ENCODE measurements at regions not wholly inside any gene's neighbourhood (a gene's known extent, or its start where the extent isn't known, plus 50 kb on each side); places are given as distances from the start of the nearest gene placed in this dataset.

DNA sequence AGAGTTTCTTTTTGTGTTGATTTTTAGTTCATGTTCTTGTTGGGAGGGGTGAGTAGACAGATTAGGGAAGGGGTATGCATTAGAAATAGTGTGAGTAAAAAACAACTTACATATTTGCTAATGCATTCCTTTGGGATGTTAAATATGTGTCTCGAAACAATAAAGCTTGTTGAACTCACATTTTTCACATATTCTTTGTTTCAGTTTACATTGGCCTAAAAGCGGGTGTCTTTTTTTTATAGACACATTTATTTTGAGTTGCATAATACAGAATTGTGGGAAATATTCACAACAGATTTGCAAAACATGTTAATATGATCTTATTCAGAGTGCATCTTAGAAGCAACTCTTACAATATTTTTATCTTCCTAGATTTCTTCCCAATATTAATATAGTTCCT lies 337.5 kb upstream of the CNTNAP2 start:
- TF ChIP-seq, protein P1, sequence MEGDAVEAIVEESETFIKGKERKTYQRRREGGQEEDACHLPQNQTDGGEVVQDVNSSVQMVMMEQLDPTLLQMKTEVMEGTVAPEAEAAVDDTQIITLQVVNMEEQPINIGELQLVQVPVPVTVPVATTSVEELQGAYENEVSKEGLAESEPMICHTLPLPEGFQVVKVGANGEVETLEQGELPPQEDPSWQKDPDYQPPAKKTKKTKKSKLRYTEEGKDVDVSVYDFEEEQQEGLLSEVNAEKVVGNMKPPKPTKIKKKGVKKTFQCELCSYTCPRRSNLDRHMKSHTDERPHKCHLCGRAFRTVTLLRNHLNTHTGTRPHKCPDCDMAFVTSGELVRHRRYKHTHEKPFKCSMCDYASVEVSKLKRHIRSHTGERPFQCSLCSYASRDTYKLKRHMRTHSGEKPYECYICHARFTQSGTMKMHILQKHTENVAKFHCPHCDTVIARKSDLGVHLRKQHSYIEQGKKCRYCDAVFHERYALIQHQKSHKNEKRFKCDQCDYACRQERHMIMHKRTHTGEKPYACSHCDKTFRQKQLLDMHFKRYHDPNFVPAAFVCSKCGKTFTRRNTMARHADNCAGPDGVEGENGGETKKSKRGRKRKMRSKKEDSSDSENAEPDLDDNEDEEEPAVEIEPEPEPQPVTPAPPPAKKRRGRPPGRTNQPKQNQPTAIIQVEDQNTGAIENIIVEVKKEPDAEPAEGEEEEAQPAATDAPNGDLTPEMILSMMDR (IDR thresholded peaks at IDR 0.05): no peak
- TF ChIP-seq POLR2A (IDR thresholded peaks at IDR 0.05): no peak

Data from thyroid gland (tissue), 4 donors.